GM21717 (cell line): ENCODE measurements at regions not wholly inside any gene's neighbourhood (a gene's known extent, or its start where the extent isn't known, plus 50 kb on each side); places are given as distances from the start of the nearest gene placed in this dataset.
"Not testable (repeated sequence)": the region's sequence is repeated elsewhere in the genome, so short reads cannot be mapped to it uniquely, and the experiment has no call there.

Source experiments
- ATAC-seq: cut with Tn5 transposase; IDR thresholded peaks from one replicate; pipeline ENCODE4 v1.9.1; 2021; ENCODE audit warnings: mild to moderate bottlenecking, moderate library complexity; ENCODE audit not compliant: unreplicated experiment

- no peak for ATAC-seq
Observed at GRCh38 chr10:50997461-50997860, 76.8 kb upstream of the PRKG1 start.

DNA sequence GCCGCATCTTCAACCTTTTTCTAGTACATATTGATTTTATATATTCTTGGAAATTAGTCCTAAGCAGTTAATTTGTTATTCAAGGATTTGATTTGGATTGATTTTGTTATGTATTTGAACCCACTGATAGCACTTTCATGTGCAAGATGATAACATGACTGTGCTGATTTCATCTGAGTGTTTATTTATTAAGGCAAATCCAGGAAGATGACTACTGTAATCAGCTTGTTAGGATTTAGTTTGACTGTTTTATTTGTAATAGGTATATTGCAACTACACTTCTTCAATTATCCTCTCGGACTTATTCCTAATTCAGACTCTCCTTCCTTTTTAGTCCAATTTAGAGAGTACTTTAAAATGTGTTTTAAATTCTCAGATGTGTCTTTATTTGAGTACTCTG is 75.1 kb upstream of the PRKG1 start:
- ATAC-seq, result no peak

DNA sequence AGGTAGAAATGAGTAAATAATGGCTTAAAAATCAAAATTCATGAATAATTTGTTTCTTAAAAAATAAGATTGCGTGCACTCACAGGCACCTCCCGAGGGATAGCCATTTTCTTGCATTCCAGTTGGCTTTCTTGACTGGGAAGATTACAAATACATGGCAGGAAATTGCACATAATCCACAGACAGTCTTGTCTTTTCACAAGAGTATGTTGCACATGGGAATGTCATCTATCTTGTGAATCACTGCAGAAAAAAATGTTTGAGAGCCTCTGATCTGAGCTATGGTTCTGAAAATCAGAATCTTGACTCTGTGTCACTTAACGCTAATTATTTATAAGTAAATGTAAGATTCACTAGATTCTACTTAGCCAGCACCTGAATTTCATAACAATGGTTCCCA is 74.1 kb upstream of the PRKG1 start:
- no peak for ATAC-seq

GRCh38 chr10:51000976-51001375 is 73.3 kb upstream of the PRKG1 start:
- no peak for ATAC-seq

GRCh38 chr10:51001587-51001986 is 72.7 kb upstream of the PRKG1 start:
- ATAC-seq, result no peak

DNA sequence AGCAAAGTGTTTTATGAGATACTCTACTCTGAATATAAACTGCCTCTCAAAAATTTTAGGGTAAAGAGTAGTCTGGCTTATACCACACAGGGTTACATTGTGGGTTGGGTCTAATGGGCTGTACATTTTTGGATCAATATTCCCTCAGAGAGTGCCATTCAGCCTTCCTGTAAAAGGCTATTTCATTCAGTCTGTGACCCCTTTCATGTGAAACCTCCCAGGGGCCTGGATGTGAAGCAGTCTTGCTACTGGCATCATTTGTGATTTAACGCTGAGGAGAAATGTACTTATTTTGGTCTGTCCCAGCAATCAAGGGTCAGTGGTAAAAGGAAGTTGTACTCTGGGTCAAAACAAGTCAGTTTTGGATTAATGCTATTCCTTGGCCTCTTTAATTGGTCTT is 71.8 kb upstream of the PRKG1 start:
- ATAC-seq, result no peak

DNA sequence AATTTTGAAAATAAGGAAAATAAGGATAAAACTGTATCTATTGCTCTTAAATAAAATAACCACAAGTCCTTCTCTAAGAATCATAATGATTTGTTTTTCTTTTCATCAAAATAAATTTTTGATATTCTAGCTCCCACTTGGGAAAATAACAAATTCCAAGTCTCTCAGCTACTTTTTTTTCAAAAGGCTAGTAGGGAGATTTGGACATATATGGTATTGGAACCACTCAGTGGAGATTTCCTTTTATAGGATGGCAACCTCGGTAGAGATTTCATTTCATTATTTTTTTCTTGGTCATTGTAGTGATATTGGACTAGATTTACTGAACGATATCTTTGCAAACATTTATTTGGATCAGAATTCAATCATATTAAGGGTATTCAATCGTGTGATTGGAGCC is 69.5 kb upstream of the PRKG1 start:
- ATAC-seq, result no peak

- ATAC-seq, result no peak
Observed at GRCh38 chr10:51005551-51005950, 68.7 kb upstream of the PRKG1 start.

DNA sequence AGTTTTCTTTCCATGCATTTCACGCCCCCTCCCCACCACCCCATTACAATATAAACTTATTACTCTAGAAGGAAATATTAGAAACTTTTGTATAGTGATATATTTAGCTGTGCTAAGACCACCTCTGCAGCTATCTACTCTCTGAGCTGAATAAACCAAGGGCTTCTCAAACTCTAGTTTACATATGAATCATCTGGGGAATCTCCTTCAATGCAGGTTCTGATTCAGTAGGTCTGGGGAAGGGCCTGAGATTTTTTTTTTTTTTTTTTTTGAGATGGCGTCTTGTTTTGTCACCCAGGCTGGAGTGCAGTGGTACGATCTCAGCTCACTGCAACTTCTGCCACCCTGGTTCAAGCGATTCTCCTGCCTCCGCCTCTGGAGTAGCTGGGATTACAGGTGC is 67.6 kb upstream of the PRKG1 start:
- ATAC-seq, result no peak

- ATAC-seq, result no peak
Observed at GRCh38 chr10:51007781-51008180, 66.5 kb upstream of the PRKG1 start.

GRCh38 chr10:51008346-51008745 is 65.9 kb upstream of the PRKG1 start:
- ATAC-seq, result no peak

DNA sequence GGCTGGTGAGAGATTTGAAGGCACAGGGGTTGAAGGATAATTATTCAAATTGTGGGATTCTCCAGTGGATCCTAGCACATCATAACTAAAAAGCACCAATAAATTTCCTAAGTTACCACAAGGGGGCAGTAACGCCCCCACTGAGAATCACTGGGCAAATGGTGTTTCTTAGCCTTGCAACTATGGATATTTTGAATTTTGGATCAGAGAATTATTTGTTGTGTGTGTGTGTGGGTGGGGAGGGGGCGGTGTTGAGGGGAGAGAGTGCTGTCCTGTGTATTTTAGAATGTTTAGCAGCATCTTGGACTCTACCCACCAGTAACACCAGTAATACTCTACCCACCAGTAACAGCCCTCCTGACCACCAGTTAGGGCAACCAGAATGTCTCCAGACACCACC is 63.3 kb upstream of the PRKG1 start:
- ATAC-seq, result peak; percentile 62

- no peak for ATAC-seq
Observed at GRCh38 chr10:51012073-51012472, 62.2 kb upstream of the PRKG1 start.

DNA sequence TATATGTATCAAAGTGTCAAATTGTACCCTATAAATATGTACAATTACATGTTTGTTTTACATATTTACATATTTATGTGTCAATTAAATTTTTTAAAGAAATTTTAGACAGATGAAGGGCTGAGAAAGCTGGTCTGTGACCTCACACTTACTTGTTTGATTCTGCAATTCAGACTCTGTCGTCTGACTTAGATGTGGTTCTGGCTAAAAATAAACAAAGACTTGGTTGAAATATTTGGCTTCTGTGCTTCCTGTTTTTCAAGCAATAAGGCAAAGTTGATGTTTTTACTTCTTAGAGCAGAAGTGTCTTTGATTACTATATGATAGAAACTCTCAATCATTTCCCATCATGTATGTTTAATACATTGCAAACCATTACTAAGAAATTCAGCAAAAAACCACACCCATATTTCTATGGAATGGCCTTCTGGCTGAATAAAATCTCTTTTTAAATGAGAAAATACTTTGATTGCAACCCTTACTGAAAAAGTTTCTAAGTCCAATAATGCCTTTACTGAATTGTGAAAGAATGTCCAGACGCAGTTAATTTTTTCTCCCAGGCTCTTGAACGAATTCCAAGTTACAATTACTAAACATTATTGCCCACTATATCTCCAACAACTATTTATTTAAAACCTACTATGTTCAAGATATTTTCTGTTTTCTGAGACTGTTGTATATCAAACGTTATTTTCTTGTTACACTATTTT is 59.5 kb upstream of the PRKG1 start:
- no peak for ATAC-seq

DNA sequence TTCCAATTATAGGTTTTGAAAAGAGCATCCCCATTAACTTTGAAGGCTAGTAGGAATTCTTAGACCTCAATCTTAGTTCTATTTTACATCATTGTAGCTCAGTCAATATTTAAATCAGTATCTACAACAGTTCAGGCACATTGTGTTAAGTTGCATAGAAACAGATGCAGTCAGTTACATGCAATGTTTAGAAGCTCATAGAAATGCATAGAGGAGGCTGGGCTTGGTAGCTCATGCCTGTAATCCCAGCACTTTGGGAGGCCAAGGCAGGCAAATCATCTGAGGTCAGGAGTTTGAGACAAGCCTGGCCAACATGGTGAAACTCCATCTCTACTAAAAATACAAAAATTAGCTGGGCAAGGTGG is 58.9 kb upstream of the PRKG1 start:
- ATAC-seq, result not testable (repeated sequence)

DNA sequence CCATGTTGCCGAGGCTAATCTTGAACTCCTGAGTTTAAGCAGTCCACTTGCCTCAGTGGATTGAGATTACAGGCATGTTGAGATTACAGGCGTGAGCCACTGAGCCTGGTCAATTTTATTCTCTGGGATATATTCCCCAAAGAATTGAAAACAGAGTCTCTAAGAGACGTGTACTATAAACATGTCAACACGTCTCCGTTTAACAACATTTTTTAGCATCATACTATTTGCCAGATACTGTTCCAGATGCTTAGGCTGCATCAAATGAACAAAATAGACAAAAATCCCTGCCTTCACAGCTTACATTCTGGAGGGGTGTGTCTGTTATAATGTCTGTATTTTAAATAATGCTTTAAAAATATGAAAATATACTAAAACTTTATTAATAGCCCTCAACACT is 54.1 kb upstream of the PRKG1 start:
- ATAC-seq, result no peak

- ATAC-seq, result no peak
Observed at GRCh38 chr10:51022933-51023585, 51.2 kb upstream of the PRKG1 start.

GRCh38 chr10:51023636-51024035 is 50.7 kb upstream of the PRKG1 start:
- ATAC-seq, result no peak
